Upper lobe of right lung (tissue), 1 donor: ENCODE measurements at regions not wholly inside any gene's neighbourhood (a gene's known extent, or its start where the extent isn't known, plus 50 kb on each side); places are given as distances from the start of the nearest gene placed in this dataset.
"Not testable (repeated sequence)": the region's sequence is repeated elsewhere in the genome, so short reads cannot be mapped to it uniquely, and the experiment has no call there.

ENCODE experiments used
- ATAC-seq: fragments of 200-7000 bp; cut with Tn5 transposase; one replicate; pipeline ENCODE4 v1.9.1; 2020; ENCODE audit warnings: mild to moderate bottlenecking, moderate library complexity
- DNase-seq: peaks from one replicate; pipeline ENCODE4 v3.0.0-alpha.2; 2020
- H3K27ac ChIP-seq: fragments of 200-600 bp; one replicate; pipeline ENCODE4 v1.8.0; 2022
- H3K27me3 ChIP-seq: fragments of 200-600 bp; one replicate; pipeline ENCODE4 v1.8.0; 2022; ENCODE audit warnings: mild to moderate bottlenecking
- H3K36me3 ChIP-seq: fragments of 200-600 bp; one replicate; pipeline ENCODE4 v1.8.0; 2022
- H3K4me1 ChIP-seq: fragments of 200-600 bp; one replicate; pipeline ENCODE4 v1.8.0; 2022
- H3K4me3 ChIP-seq: fragments of 200-600 bp; one replicate; pipeline ENCODE4 v1.8.0; 2022; ENCODE audit warnings: mild to moderate bottlenecking
- H3K9me3 ChIP-seq: fragments of 200-600 bp; one replicate; pipeline ENCODE4 v1.8.0; 2022
- intact Hi-C: fragments of 100-400 bp; cut with DNase I; formaldehyde crosslinking; loops from one replicate; pipeline ENCODE4 v1.11.0; 2022
- TF ChIP-seq, protein P1 (sequence below): fragments of 200-600 bp; IDR thresholded peaks from one replicate; pipeline ENCODE4 v1.8.0; 2022; ENCODE audit warnings: antibody characterized with exemption
- donor health status: DM: no; HTN: yes; CAD: no; lungs with severe emphysema.

DNA sequence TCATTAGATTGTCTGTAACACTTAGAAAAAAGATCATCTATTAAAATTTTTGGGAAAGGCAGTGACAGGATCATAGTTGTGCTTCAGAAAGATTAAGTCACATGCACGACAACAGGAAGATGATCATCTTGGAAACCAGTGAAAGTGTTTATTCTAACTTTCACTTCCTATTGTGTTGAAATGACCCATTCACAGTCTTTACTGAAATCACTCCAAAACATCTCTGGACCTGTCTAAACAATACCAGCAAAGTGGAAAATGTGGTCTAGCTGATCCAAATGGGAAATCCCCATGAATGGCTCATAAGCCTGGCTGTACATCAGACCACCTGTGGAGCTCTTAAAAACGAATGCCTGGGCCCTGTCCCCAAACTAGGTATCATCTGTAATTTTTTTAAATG, 111.1 kb upstream of the ETV3 start:
- peak; percentile 25 for ATAC-seq
- H3K4me3 ChIP-seq, result no peak overlapping the region
- no peaks in the 10 kb centered on the region for H3K27me3 ChIP-seq
- no peaks in the 10 kb centered on the region for H3K36me3 ChIP-seq
- H3K9me3 ChIP-seq, result no peaks in the 10 kb centered on the region
- H3K27ac ChIP-seq, result no peak overlapping the region
- no peaks in the 10 kb centered on the region for H3K4me1 ChIP-seq
- no peak for DNase-seq
- intact Hi-C loops, result no loop called here
- TF ChIP-seq, protein P1, sequence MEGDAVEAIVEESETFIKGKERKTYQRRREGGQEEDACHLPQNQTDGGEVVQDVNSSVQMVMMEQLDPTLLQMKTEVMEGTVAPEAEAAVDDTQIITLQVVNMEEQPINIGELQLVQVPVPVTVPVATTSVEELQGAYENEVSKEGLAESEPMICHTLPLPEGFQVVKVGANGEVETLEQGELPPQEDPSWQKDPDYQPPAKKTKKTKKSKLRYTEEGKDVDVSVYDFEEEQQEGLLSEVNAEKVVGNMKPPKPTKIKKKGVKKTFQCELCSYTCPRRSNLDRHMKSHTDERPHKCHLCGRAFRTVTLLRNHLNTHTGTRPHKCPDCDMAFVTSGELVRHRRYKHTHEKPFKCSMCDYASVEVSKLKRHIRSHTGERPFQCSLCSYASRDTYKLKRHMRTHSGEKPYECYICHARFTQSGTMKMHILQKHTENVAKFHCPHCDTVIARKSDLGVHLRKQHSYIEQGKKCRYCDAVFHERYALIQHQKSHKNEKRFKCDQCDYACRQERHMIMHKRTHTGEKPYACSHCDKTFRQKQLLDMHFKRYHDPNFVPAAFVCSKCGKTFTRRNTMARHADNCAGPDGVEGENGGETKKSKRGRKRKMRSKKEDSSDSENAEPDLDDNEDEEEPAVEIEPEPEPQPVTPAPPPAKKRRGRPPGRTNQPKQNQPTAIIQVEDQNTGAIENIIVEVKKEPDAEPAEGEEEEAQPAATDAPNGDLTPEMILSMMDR, result no peak

DNA sequence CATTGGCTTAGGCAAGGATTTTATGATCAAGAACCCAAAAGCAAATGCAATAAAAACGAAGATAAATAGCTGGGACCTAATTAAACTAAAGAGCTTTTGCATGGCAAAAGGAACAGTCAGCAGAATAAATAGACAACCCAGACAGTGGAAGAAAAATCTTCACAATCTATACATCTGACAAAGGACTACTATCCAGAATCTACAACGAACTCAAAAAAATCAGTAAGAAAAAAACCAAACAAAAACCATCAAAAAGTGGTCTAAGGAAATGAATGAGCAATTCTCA, 109.5 kb upstream of the ETV3 start:
- H3K4me3 ChIP-seq, H3K4me1 ChIP-seq, ATAC-seq, intact Hi-C loops, H3K27ac ChIP-seq, DNase-seq, H3K36me3 ChIP-seq, H3K9me3 ChIP-seq, H3K27me3 ChIP-seq: not testable (repeated sequence)

DNA sequence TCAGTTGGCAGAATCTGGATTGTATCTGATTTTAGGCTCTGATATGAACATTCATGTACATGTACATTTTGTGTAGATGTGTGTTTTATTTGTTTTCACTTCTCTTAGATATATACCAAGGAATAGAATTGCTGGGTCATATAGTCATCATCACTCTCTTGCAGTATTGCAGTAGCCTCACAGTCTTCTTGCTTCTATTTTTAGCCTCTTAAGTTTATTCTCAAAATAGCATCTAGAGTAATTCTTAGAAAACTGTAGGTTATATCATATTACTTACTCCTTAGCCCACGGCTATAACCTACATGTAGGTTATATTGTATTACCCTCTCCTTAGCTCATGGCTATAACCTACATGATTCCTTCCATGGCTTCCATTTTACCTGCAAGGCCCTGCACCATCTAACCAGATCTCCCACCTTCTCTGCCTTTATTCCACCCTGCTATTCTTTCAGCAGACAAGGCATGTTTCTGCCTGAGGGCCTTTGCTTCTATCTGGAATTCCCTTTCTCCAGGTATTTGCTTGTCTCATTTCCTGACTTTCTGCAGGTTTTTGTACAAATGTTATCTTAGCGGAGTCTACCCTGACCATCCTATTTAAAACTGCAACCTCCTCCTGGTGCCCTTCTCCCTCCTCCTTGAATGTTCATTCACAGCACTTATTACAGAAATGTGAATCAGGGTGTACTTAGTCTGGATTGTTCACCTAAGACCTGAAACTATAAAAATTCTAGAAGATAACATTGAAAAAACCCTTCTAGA, 109.0 kb upstream of the ETV3 start:
- H3K27me3 ChIP-seq, result no peaks in the 10 kb centered on the region
- intact Hi-C loops, result no loop called here
- DNase-seq (no peak), ATAC-seq (no peak)
- H3K27ac ChIP-seq, result no peak overlapping the region
- no peaks in the 10 kb centered on the region for H3K4me1 ChIP-seq
- H3K9me3 ChIP-seq, result no peaks in the 10 kb centered on the region
- no peaks in the 10 kb centered on the region for H3K36me3 ChIP-seq
- H3K4me3 ChIP-seq, result no peak overlapping the region
- TF ChIP-seq, protein P1, result no peak

DNA sequence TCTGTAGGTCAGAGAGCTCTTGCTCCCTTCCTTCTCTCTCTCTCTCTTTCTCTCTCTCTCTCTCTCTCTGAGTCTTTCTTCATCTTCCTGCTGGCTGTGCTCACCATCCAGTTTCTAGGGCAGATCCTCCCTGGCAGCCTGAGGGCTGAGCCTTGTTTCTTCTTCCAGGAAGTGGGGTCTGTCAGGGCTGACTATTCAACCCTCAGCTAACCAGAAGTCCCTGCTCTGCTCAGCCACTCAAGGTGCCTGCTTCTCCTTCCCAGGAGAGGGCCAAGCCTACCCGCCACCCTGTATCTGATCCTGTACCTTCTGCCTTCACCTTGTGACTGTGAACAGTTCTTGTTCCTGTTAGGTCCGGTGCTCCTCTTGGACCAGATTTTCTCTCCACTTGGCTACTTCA, 107.6 kb upstream of the ETV3 start:
- no peak overlapping the region for H3K4me3 ChIP-seq
- TF ChIP-seq, protein P1, result no peak
- ATAC-seq, result no peak
- no peaks in the 10 kb centered on the region for H3K4me1 ChIP-seq
- no peak for DNase-seq
- H3K27ac ChIP-seq, result no peak overlapping the region
- H3K36me3 ChIP-seq, result no peaks in the 10 kb centered on the region
- no peaks in the 10 kb centered on the region for H3K9me3 ChIP-seq
- intact Hi-C loops, result no loop called here
- H3K27me3 ChIP-seq, result no peaks in the 10 kb centered on the region

DNA sequence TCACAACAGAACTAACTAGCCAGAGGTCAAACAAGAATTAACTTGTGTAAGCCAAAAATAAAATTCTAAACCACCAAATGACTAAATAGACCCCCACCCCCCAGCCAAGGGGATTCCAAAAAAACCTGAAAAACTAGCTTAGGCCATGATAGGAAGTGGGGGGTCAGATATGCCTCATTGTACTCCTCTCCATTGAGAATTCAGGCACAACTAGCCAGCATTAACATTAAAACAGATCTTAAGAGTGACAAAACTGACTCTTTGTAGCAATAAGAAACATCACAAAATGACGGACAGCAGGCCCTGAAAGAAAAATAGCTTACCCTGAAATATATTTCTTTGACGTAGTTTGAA, 103.0 kb upstream of the ETV3 start:
- Histone ChIP-seq H3K9me3 (no peaks in the 10 kb centered on the region), H3K4me1 (no peaks in the 10 kb centered on the region), H3K36me3 (no peaks in the 10 kb centered on the region), H3K4me3 (no peak overlapping the region), H3K27me3 (no peaks in the 10 kb centered on the region), H3K27ac (peak overlapping the region; percentile 83)
- intact Hi-C loops, result no loop called here
- no peak for DNase-seq
- TF ChIP-seq, protein P1, result no peak
- ATAC-seq, result no peak

DNA sequence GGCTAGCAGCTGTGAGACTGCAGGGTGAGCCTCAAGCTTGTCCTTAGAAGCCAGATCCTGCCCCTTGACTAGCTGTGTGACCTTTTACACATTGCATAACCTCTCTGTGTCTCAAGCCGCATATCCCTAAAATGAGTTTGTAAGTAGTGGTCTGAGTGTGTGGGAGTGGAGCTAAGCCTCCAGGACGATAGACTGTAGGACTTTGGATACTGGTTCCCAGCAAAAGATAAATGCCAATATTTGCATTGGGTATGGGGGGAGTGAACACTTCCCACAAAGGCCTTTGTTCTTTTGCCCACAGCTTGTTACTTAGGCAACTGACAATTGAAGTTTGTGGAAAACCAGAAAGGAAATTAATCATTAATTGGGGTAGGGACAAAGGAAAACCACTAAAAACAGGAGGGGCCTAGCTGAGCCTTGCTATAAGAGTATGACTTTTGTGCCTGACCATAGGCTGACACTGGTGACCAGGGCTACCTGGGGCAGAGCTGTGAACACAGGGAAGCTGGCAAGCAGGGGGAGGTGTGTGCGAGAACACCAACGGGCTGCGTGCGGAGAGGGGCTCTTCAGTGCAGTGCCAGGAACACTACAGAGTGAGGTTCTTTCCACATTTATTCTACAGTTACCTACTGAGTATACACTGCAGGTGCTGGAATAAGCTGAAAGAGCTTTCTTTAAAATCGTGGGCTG, 102.4 kb upstream of the ETV3 start:
- TF ChIP-seq, protein P1, result no peak
- peak overlapping the region; percentile 83 for H3K27ac ChIP-seq
- H3K4me1 ChIP-seq, result no peaks in the 10 kb centered on the region
- no peaks in the 10 kb centered on the region for H3K9me3 ChIP-seq
- ATAC-seq (peak; percentile 96), DNase-seq (peak; percentile 87)
- no peaks in the 10 kb centered on the region for H3K27me3 ChIP-seq
- intact Hi-C loops, result no loop called here
- H3K4me3 ChIP-seq, result no peak overlapping the region
- H3K36me3 ChIP-seq, result no peaks in the 10 kb centered on the region
